HG02623 (cell line): ENCODE measurements at regions not wholly inside any gene's neighbourhood (a gene's known extent, or its start where the extent isn't known, plus 50 kb on each side); places are given as distances from the start of the nearest gene placed in this dataset.

Experiments
- ATAC-seq: cut with Tn5 transposase; IDR thresholded peaks from one replicate; pipeline ENCODE4 v1.9.1; 2021; ENCODE audit warnings: moderate library complexity; ENCODE audit not compliant: unreplicated experiment

GRCh38 chr18:45260125-45260524 is 355.2 kb upstream of the SLC14A2 start:
- no peak for ATAC-seq

DNA sequence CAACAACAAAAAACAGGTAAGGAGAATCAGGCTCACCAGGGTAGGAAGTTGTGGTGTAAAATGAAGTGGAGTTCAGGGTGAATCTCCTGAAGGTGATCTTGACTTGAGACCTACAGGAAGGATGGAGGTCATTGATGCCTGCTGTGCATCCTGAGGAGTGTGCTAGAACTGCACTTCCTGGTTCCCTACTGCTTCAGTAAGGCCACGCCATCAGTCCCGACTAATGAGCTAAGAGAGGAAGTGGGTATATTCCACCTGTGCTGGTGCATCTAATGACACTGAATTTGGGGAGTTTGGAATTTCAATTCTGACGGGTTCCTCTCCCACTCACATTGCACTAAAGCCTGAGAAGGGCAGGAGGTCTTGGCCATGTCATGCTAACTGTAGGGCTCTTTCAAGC is 349.3 kb upstream of the SLC14A2 start:
- no peak for ATAC-seq

- no peak for ATAC-seq
These were observed 347.7 kb upstream of the SLC14A2 start for GRCh38 chr18:45267622-45268021.

DNA sequence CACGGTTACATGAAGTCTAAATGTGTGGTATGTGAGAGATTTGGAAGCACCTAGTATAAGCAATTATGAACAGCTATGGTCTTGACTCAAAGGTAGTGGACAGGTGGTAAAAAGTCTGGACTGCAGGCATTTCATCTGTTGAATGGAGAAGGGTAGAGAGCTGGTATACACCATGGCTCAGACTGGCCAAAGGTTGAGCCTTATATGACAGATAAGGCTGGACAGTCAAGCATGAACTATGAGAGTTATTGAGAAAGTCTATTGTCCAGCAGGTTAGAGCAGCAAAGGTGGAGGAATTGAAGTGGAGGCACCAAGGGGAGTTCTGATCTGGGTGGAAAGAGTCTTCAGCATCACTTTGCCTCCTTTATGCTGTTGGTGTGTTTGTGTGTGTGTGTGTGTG is 346.7 kb upstream of the SLC14A2 start:
- ATAC-seq, result no peak

- no peak for ATAC-seq
These were observed 344.9 kb upstream of the SLC14A2 start for GRCh38 chr18:45270289-45270771.

- ATAC-seq, result no peak
These were observed 341.2 kb upstream of the SLC14A2 start for GRCh38 chr18:45274026-45274425.

DNA sequence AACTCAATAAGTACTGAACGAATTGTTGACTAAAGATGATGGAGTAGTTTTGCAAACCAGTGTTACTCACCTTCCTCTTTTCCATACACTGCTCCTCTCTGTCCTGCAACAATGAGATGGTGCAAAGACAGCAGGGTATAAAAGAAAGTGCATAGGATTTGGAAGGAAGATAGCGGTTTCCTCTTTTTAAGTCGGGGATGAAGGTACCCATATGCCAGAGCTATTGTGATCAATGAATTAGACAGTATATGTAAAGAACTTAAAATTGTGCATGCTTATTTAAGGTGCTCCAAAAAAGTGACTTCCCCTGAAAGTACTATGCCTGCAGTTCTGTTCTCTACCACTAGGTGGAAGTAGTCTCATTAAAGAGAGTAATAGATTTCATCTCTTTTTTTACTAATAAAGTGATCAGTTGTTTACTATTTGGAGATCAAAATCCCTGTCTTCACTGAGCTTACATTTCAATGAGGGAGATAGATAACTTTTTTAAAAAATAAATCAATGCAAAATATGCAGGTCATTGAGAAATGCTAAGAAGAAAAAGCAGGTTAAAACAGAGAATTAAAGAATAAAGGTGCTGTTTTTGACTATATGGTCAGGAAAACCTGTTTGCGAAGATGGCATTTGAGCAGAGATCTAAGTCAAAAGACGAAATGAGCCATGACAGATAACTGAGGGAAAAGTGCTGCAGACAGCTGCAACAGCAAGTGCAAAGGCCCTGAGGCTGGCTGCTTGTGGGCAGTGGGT is 339.7 kb upstream of the SLC14A2 start:
- ATAC-seq, result no peak

- no peak for ATAC-seq
These were observed 338.4 kb upstream of the SLC14A2 start for GRCh38 chr18:45276878-45277277.

- ATAC-seq, result no peak
These were observed 337.4 kb upstream of the SLC14A2 start for GRCh38 chr18:45277908-45278307.

DNA sequence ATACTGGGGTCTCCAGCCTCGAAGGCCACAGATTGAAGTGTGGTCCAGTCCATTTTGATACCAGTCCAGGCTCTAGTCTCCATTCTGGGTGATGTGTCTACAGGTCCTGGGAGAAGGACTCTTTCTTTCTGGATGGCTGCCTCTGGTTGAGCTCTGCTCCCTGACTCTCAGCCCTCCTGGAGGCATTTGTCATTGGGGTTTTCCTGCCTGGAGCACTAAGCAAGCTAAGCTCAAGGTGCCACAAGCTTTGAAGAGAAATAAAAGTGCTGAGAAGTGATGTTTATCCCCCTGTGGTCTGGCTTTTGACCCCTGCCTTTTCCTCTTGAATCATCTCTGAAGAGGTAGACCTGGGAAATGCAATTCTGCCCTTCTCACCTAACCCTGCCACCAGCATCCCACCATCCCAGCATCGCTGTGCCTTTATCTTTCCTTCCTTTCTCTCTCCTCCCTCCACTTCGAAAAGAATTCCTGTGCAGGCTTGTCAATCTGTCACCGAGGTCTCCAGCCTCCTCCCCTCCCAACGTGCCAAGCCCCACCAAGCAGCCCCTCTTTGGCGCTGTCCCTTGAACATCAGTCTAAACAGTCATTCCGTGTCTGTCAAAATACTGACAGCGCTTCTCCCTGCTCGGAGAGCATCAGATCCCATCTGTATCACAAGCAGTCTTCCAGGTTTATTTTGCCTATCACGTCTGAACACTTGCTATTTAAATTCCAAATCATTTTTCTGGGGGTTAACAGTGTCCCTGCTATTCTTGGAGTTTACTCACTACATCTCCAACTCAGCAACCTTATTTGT is 334.6 kb upstream of the SLC14A2 start:
- ATAC-seq, result no peak

DNA sequence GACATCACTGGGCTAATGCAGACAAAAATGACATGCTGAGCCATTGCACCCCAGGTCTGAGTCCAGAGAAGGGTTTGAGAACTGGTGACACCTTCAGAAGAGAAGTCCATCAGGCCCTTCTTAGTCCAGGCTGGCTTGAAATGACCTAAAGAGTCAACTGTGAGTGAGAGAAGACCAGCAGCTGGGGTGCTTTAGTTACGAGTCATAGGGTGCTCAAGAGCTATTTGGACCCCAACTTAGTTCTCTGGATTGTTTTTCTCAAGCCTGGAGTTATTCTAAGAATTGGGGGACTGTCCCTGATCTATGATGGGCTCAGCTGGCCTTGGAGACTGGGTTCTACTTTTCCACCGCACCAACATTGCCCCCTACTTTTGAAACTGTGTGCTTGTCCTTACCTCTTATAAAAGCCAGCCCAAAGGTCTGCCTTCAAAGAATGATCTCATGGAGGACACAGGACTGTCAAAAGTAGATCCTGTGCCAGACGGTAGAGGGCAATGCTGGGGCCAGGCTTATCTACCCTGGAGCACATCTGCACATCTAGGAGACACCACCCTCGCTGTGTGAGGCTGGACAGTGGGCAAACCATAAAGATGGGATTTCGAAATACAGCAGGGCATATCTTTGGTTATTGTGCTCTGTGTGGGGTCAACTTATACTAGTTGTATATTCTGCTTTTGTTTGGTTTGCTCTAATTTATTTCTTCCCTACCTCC is 333.0 kb upstream of the SLC14A2 start:
- no peak for ATAC-seq

- ATAC-seq, result no peak
These were observed 331.1 kb upstream of the SLC14A2 start for GRCh38 chr18:45284174-45284573.

- no peak for ATAC-seq
These were observed 330.4 kb upstream of the SLC14A2 start for GRCh38 chr18:45284851-45285250.

GRCh38 chr18:45285251-45285650 is 330.0 kb upstream of the SLC14A2 start:
- no peak for ATAC-seq

- ATAC-seq, result no peak
These were observed 328.8 kb upstream of the SLC14A2 start for GRCh38 chr18:45286431-45286830.

DNA sequence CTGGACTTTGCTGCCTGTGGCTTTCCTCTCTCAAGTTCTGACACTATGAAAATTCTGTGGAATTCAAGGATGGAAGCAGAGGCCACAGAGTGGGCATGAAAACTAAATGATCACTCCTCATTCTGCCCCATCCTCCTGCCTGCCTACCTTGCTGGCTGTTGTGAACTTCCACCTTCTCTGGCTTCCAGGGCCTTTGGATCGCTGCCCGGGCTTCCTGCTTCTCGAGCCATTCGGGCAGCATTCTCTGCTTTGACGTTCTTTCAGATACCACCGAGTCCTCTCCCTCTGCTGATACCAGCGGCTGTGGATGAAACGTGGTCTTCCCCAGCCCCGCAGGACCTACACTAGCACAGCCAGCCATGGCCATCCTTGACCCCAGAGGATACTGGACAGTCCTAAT is 327.7 kb upstream of the SLC14A2 start:
- ATAC-seq, result no peak

DNA sequence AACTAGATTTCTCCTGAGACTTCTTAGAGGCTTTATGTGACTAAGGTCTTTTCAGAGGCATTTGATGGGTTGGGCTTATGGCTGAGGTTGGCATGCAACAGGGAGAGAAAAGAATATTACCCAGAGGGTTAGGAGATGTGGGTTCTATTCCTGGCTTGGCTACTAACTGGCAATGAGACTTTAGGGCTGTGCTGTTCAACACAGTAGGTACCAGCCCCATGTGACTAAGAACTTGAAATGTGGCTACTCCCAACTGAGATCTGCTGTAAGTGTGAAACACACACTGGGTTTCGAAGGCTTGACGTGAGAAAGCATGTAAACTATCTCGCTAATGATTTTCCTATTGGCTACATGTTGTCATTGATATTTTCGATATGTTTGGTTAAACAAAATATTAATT is 324.9 kb upstream of the SLC14A2 start:
- ATAC-seq, result no peak

GRCh38 chr18:45291621-45292615 is 323.4 kb upstream of the SLC14A2 start:
- ATAC-seq, result no peak

- ATAC-seq, result no peak
These were observed 319.9 kb upstream of the SLC14A2 start for GRCh38 chr18:45295388-45295787.

DNA sequence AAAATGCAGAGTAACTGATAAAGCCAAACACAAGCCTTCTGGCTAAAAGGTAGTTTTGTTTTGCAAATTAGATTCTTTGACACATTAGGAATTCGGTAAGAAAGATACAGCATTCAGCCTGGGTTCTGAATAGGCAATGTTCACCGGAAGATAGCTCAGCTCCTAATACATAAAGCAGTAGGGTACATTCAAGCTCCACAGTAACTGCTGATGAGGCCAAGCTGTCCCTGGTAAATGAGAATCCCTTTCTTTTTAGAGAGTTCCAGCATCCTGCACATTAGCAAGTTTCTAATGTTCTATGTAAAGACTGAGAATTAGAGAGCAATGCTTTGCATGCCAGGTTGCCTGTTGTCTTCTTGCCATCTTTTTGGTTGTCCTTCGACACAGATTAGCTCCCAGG is 316.3 kb upstream of the SLC14A2 start:
- no peak for ATAC-seq
